Endometrial microvascular endothelial cells (primary cell): ENCODE measurements at regions not wholly inside any gene's neighbourhood (a gene's known extent, or its start where the extent isn't known, plus 50 kb on each side); places are given as distances from the start of the nearest gene placed in this dataset.

Experiments
- in situ Hi-C: cut with HindIII; loops from 2 replicates; pipeline ENCODE4 v1.10.0; 2017; ENCODE audit warnings: low sequenced_read_pairs, low pct_unique_long_range_greater_than_20kb; ENCODE audit errors: inconsistent ontology term

GRCh38 chr11:127726367-127726766 is 725.8 kb upstream of the KIRREL3 start:
- in situ Hi-C loops, result no loop called here

- in situ Hi-C loops, result no loop called here
Measured at GRCh38 chr11:127723714-127724113, 723.1 kb upstream of the KIRREL3 start.

- in situ Hi-C loops, result no loop called here
Measured at GRCh38 chr11:127713226-127713625, 712.7 kb upstream of the KIRREL3 start.

- in situ Hi-C loops, result no loop called here
Measured at GRCh38 chr11:127711748-127712147, 711.2 kb upstream of the KIRREL3 start.

- in situ Hi-C loops, result no loop called here
Measured at GRCh38 chr11:127710831-127711230, 710.3 kb upstream of the KIRREL3 start.

GRCh38 chr11:127709960-127710359 is 709.4 kb upstream of the KIRREL3 start:
- in situ Hi-C loops, result no loop called here

- in situ Hi-C loops, result no loop called here
Measured at GRCh38 chr11:127693686-127694085, 693.1 kb upstream of the KIRREL3 start.

- in situ Hi-C loops, result no loop called here
Measured at GRCh38 chr11:127683321-127683720, 682.8 kb upstream of the KIRREL3 start.

GRCh38 chr11:127679816-127680545 is 679.4 kb upstream of the KIRREL3 start:
- in situ Hi-C loops, result no loop called here

GRCh38 chr11:127678631-127679030 is 678.1 kb upstream of the KIRREL3 start:
- in situ Hi-C loops, result no loop called here

GRCh38 chr11:127677660-127678425 is 677.3 kb upstream of the KIRREL3 start:
- in situ Hi-C loops, result no loop called here

- in situ Hi-C loops, result no loop called here
Measured at GRCh38 chr11:127675581-127675980, 675.0 kb upstream of the KIRREL3 start.

GRCh38 chr11:127674754-127675153 is 674.2 kb upstream of the KIRREL3 start:
- in situ Hi-C loops, result no loop called here

- in situ Hi-C loops, result no loop called here
Measured at GRCh38 chr11:127670374-127671119, 670.0 kb upstream of the KIRREL3 start.

- in situ Hi-C loops, result no loop called here
Measured at GRCh38 chr11:127656116-127656836, 655.7 kb upstream of the KIRREL3 start.

- in situ Hi-C loops, result no loop called here
Measured at GRCh38 chr11:127653076-127653475, 652.5 kb upstream of the KIRREL3 start.

GRCh38 chr11:127651888-127652221 is 651.3 kb upstream of the KIRREL3 start:
- in situ Hi-C loops, result no loop called here

- in situ Hi-C loops, result no loop called here
Measured at GRCh38 chr11:127651175-127651887, 650.8 kb upstream of the KIRREL3 start.

- in situ Hi-C loops, result no loop called here
Measured at GRCh38 chr11:127649958-127650357, 649.4 kb upstream of the KIRREL3 start.
